HT-29 (cell line): ENCODE measurements at regions not wholly inside any gene's neighbourhood (a gene's known extent, or its start where the extent isn't known, plus 50 kb on each side); places are given as distances from the start of the nearest gene placed in this dataset.
"Not testable (repeated sequence)": the region's sequence is repeated elsewhere in the genome, so short reads cannot be mapped to it uniquely, and the experiment has no call there.

Source experiments
- DNase-seq: peaks from one replicate; pipeline ENCODE4 v3.0.0-alpha.2; 2015; ENCODE audit warnings: low spot score

DNA sequence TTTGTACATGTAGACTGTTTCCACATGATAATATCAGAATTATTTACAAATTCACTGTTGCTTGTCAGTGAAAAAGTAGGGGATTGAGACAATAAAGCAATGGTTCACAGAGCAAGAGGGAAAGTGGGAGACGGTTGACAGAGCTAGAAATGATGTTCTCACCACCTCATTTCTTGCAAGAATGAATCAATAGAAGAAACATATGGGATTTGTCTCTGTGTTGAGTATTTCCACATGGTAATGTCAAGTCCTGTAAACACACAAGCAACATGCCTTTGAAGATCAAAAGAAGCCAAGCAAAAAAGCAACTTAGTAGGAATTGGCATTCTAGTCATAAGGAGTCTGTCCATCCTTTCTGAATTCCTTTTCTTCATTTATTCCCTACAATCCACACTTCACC is 1806.6 kb upstream of the AGA start:
- DNase-seq: no peak

DNA sequence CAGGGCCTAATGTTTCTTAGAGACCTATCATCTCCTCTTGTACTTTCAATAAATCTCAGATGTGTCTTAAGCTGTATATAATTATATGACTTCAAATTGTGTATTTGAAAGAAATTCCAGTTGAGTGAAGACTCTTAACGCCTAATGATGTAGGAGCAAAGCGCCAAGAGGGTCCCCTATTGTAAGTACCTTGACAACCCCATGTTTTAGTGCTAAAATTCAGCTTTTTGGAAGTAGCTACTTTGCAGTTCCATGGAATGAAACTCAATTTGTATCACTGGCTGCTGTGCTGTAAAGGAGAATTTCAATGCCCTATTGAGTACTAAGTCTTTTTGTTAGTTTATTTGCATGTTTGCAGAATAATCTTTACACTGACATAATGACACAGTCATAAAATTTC is 1826.6 kb upstream of the AGA start:
- no peak for DNase-seq

DNA sequence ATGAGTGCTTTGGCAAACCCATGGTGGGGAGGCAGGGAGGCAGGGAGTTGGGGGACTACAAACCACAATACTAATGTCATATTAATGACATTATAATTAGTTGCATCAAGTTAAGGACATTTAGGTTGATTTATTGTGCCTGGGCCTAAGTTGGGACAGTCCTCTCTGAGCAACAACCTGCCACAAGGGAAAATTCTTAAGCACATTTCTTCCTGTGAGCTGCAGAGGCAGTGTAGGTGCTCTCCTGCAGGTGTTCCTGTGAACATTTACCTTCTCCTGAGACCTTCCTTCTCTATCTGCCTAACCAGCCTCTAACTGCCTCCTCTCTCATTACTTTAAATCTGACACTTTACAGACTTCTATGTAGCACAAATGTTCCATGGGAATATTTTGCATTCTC is 1830.0 kb upstream of the AGA start:
- DNase-seq: no peak

DNA sequence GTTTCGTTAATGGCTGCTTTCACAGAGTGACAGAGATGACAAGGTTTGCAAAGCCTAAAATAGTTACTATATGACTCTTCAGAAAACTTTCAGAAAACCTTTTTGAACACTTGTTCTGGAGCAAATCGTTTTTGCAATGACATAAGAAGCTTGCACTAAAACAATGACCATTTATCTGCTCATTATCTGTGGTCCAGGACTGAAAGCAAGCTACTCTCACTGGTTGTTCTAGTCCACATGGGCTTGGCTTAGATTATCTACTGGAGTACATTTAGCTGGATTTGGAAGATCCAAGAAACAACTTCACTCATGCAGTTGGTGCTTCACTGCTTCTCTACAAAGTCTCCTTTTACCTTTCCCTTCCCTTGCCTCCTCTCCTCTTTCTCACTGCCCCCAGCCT is 1836.4 kb upstream of the AGA start:
- no peak for DNase-seq

DNA sequence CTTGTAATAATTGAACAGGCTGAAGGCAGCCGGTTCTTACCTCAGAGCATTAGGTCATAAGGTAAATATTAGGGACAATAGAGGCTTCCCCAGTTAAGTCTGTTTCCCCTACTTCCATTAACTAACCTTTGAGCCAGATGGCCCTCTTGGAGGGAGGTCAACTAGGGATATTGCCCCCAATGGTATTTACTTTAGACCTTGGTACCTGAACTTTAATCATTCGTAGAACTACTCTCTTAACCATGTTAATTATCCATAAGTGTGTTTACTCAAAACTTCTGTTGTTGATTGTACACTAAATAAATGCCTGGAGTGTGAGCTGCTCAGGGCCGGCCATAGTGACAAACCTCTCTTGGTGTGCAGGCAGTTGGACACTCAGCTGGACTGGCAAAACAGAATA is 1843.5 kb upstream of the AGA start:
- DNase-seq: no peak

DNA sequence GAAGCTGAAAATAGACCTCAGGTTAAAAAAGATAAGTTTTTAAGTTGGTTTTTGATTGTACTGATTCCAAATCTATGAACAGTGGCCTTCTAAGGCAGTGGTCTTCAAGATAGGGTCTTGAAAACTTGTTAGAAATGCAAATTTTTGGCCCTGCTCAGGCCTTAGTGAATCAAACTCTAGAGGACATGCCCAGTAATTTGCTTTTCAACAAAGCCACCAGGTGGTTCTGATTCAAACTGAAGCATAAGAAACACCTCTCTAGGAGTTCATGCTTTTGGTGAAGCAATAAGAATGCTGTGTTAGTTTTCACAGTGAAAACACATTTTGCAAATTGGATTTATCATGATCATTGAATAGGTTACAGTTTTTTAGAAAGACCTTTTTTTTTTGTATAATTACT is 1849.4 kb upstream of the AGA start:
- DNase-seq: no peak

DNA sequence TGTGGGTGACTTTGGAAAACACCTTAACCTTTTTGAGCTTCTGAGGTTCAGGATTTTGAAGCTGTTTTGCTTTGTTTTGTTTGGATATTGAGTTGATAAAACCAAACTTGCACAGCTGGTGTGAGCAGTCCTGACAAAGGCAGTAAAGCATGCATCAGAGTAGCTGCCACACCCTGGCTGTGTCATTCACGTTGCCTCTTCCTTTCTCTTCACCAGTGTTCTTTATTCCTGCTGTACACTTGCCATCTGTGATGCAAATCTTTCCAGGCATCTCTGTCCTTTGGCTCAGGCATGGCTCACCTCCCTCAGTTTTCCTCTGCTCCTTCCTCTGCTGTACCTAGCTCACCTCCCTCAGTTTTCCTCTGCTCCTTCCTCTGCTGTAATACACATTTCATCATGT is 1850.2 kb upstream of the AGA start:
- no peak for DNase-seq

DNA sequence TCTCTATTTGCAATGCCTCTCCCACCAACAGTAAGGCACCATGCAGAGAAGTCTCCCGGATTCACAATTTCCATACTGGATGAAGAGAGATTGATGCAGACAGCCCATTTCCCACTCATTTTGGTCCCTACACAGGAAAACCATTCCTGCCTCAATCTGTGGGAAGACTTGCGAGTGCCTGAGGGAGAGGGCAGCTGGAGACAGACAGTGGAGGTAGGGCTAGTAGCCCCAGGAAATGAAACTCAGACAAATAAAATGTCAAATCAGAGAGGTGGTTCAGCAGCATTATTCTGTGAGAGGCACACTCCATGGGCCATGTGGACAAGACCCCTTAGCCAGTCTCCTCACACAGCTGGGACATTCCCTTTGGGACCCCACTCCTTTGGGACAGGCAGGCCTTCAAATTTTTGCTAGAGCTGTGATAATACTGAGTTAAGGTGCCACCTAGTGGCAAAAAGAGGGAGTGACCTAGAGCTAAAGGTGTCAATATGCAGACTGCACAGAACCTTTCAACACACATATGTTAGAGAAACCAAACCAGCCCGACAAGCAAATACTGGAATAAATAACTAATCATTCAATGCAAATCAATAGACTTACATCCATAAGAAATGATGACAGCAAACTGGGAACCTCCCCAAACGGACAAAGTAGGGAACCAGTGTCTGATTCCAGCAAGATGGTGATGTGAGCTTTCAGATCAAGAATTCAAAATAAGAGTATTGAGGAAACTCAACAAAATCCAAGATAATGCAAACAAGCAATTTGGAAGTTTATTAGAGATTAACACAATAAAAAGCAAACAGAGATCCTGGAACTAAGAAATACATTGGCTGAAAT is 1865.3 kb upstream of the AGA start:
- DNase-seq: peak; percentile 54

DNA sequence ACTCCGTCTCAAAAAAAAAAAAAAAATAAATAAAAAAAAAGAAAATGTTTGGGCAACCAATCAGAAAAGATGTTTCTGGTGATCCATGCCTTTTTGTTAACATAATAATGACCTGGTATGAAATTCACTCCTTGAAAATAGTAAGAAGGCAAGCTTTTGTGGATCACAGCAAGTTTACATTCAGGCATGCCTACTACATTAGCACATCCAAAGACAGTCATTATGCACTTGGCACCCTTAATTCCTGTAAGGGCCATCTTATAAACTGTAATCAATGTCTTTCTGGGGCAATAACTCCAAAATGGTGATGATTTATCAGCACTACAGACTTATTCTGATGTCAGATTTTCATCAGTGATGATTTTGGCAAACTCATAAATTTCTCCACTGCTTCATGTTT is 1871.6 kb upstream of the AGA start:
- no peak for DNase-seq

DNA sequence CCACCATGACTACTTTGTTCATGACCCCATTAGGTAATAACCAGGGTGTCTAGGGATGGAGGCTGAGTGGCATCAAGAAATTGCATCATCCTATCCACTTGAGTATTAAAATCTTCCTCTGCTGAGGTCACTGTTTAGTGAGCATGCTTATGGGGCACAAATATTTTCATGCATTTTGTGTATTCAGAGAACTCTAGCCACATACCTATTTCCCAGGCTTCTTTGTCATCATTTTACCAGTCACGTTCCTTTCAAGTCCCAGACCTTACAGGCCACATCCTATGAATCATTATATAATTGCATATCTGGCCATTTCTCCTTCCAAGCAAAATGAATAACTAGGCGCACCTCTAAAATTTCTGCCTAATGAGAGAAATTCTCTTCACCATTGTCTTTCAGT is 1882.9 kb upstream of the AGA start:
- DNase-seq: no peak

DNA sequence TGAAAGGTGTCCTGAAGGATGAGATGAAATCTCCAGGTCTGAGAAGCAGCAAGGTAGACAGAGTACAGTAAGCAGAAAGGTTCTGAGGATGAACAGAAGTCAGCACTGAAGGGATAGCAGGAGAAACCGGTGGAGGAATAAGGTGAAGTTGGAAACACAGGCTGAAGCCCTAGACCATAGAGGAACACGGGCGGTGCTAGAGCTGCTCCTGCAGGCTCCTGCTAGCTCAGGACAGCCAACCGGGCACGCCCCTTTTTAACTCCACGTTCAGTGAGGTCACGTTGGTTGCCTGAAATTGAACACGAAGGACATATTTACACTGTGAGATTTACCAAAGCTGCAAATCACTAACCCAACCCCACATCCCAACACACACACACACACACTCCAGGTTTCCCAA is 1886.4 kb upstream of the AGA start:
- DNase-seq: no peak

DNA sequence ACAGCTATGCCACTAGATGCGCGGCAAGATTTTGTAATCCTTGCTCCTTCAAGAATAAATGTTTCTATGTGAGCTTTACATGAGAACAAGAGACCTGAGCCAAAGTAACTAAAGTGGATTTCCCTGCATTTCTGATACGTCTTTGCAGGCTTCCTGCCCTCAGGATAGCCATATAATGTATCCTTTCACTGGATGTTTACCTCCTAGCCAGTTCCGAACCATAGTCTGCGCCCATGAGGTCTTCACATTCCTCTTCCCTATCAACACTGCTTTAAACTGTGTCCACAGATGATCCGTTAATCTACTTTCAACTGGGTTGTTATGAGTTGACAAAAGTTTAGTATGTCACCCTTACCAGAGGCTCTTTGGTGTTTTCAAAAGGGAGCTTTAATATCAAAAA is 1889.1 kb upstream of the AGA start:
- DNase-seq: no peak

DNA sequence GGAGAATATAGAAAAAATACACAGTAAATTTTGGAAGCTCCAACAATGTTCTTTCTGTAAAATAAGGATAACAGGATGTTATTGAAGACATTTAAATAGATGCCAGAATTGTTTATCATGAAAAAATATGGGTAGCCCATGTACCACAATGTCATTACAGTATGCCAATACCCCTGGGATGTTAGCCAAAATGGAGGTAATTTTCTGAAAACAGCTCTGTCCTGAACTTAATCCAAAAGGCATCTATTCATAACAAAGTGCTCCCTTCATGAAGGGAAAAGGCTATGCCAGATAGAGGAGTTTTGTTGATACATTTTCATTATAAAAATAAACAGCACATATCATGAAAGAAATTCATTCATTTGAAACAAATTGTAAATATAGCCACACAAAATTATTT is 1902.6 kb upstream of the AGA start:
- no peak for DNase-seq

DNA sequence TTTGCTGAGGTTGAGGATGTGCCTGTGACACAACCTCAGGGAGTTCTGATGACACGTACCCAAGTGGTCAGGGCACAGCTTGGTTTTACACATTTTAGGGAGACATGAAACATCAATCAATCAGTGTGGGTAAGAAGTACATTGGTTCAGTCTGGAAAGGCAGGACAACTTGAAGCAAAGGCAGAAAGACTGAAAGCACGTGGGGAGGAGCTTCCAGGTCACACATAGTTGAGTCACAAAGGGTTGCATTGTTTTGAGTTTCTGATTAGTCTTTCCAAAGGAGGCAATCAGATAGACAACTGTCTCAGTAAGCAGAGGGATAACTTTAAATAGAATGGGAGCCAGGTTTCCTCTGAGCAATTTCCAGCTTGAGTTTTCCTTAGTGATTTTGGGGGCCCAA is 1910.0 kb upstream of the AGA start:
- DNase-seq: no peak

DNA sequence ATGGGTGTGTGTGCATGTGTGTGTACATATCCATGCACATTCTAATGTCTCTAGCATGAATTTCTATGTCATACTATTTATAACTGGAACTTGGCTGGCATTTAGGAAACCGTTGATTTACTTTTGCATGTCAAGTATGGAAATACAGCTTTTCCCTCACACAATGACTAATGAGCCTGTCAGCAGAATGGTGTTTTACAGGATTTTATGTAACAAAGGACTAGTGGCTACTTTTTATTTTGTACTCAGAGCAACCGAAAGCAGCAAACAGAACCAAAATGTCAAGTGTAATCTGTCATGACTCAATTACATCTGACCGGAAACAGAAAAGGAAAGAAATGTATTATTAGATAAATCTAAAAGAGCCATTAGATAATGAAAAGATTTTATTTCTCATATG is 1911.5 kb upstream of the AGA start:
- no peak for DNase-seq

DNA sequence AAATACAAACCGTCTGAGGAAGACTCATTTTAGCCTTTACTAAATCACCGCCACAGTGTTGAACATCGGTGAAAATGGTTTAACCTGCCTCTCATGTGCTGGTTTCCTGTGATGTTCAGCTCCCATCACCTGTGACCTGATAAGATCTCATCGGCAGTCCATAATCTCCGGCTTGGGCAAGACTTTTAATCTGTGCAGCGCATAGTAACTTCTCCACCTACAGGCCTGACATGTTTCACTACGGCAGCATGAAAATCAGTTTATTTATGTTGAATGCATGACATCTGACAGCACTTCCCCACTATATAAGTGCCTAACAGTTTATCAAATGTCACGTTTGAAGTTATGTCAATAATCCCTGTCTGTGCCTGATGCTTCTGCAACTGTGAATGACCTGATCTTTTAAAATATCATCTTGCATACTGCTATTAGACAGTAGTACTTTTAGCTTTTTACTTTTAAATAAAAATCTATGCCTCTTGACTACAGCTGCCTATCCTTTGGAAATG is 1919.8 kb upstream of the AGA start:
- DNase-seq: no peak

DNA sequence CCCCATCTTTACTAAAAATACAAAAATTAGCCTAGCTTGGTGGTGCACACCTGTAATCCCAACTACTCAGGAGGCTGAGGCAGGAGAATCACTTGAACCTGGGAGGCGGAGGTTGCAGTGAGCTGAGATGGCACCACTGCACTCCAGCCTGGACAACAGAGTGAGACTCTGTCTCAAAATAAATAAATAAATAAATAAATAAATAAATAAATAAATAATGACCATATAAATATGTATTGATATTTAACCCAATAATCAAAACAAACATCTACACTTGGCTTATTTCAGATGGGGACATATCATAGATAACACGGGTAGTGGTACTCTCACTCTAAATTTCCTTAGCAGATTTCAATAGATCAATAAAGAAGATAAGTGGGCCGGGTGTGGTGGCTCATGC is 1923.7 kb upstream of the AGA start:
- DNase-seq: not testable (repeated sequence)

DNA sequence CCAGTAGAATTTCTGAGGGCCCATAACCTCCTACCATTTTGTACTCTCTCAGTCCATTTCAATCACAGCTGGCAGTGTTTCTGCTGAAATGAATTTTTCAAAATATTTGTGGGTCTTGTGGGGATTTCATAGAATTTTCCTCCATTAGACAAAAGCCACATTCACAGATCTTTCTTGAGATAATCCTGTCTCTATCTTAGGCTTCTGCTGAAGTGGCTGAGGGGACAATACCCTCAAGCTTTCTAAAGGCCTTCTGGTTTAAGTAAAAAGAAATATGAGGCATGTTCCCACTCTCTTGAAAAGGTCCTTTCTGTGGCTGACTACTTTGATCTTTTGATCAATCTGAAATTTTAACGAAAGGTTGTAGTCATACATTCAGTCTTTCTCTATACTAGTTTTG is 1930.0 kb upstream of the AGA start:
- DNase-seq: no peak

DNA sequence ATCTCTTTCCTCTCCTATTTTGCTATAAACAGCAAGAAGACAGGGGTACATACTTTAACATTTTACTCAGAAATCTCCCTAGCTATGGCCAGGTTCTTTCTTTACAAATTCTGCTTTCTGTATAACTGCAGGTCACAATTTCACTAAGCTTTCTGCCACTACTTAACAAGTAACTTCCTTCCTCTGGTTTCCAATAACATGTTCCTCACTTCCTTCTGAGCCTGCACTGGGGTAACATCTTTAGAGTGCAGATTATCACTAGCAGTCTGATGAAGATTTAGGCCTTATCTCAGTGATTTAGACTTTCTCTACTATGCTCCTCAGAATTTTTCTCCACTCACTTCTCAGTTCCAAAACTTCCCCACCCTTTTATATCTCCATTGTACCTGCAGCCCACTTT is 1930.5 kb upstream of the AGA start:
- no peak for DNase-seq

DNA sequence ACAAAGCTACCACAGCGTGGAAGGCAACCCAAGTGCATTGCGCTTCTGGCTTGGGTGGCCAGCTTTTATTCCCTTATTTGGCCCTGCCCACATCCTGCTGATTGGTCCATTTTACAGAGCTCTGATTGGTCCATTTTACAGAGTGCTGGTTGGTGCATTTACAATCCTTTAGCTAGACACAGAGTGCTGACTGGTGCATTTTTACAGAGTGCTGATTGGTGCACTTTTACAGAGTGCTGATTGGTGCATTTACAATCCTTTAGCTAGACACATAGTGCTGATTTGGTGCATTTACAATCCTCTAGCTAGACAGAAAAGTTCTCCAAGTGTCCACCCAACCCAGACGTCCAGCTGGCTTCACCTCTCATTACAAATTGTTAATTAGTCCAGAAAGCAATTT is 1936.6 kb upstream of the AGA start:
- DNase-seq: not testable (repeated sequence)

DNA sequence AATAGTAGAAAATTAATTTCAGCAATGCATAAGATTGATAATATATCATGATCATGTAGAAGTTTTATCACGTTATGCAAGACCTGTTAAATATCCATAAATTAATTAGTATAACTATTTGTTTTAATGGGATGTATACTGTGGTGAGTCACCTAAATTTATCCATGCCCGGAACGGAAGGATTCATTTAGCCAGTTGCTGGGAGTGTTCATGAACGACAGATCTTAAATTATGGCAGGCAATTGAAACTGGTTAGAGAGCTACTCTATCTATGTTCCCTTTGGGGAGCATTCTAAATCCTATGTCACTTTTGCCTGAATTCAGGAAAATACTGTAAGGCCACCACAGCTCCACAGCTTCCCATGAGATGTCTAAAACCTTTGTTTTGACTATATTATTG is 1950.5 kb upstream of the AGA start:
- DNase-seq: no peak

DNA sequence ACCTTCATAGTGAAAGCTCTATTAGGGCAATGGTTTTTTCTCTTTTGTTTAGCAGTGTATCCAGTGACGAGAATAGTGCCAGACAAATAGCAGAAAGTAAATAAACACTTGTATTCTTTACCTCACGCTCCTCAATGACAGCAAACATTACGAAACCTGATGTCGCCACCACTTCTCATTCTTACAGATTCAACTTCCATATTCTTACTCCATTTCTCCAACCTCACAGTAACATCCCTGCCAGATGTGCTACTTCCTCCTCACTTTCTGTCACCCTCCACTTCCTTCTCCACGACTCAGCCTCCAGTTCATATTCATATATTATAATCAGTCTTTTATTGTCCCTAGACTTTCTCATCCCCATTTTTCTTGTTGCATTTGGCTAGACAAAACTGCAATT is 1956.2 kb upstream of the AGA start:
- DNase-seq: no peak

DNA sequence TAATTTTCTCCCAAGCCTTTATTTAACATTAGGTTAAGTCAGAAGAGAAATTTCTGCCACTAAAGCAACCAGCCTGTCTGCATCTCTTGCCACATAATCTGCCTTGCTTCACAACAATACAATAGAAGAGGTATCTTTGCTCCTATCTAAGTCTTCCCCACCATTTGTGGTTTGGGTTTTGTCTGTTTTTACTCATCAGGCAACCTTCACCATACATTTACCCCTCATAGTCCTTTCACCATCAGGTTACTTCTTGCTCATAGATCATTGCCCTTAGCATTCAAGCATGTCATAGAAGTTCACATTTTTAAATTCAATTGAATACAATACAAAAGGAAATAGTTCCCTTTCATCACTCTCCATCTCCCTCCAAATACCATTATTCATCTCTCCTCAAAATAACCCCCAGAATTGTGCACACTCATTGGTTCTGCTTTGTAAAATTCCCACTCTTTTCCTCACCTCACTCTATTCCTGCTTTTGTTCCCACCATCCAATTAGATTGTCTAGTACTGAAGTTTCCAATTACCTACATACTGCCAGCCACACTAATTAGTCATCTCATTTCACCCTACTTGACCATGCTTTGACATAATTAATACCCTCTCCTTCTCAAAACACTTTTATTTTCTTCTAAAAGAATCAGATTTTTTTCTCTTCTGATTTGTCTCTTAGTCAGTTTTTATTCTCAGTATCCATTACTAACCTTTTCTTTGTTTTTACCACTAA is 1957.0 kb upstream of the AGA start:
- DNase-seq: no peak
